OCI-LY3 (cell line): ENCODE measurements at regions not wholly inside any gene's neighbourhood (a gene's known extent, or its start where the extent isn't known, plus 50 kb on each side); places are given as distances from the start of the nearest gene placed in this dataset.

Source experiments
- H2AFZ ChIP-seq: fragments of 200-600, 300-600 bp; shearing (Covaris generic); 2 replicates; pipeline ENCODE4 v1.6.0; 2014; ENCODE audit warnings: antibody characterized with exemption, low read depth, low read length
- H3K27ac ChIP-seq: fragments of 200-600, 300-600 bp; sonication (generic); 2 replicates; pipeline ENCODE4 v1.5.1; 2014; ENCODE audit warnings: mild to moderate bottlenecking, low read length, moderate library complexity, mixed read lengths
- H3K27me3 ChIP-seq: fragments of 200-600, 300-600 bp; sonication (generic); 2 replicates; pipeline ENCODE4 v1.6.1; 2014; ENCODE audit warnings: low read depth, low read length, mixed read lengths
- H3K36me3 ChIP-seq: fragments of 200-600, 300-600 bp; sonication (generic); replicated peaks from 2 replicates; pipeline ENCODE3; 2014; ENCODE audit warnings: low read depth, low read length, mixed read lengths
- H3K4me1 ChIP-seq: fragments of 300-600, 200-600 bp; sonication (generic); 2 replicates; pipeline ENCODE4 v1.6.1; 2014; ENCODE audit warnings: low read length, mixed read lengths
- H3K4me2 ChIP-seq: fragments of 200-600, 300-600 bp; sonication (generic); 2 replicates; pipeline ENCODE4 v1.6.1; 2014; ENCODE audit warnings: low read length, mixed read lengths
- H3K4me3 ChIP-seq: fragments of 300-600, 200-600 bp; sonication (generic); 2 replicates; pipeline ENCODE4 v1.5.1; 2014; ENCODE audit warnings: antibody characterized with exemption, mild to moderate bottlenecking, low read length, moderate library complexity
- H3K79me2 ChIP-seq: fragments of 300-600, 200-600 bp; shearing (Covaris generic); 2 replicates; pipeline ENCODE4 v1.6.1; 2014; ENCODE audit warnings: mild to moderate bottlenecking, low read length, mixed read lengths
- H3K9ac ChIP-seq: fragments of 300-600, 200-600 bp; shearing (Covaris generic); 2 replicates; pipeline ENCODE4 v1.6.0; 2014; ENCODE audit warnings: mild to moderate bottlenecking, low read length, moderate library complexity
- H3K9me3 ChIP-seq: fragments of 200-600, 300-600 bp; shearing (Covaris generic); 2 replicates; pipeline ENCODE4 v1.6.1; 2014; ENCODE audit warnings: low read length, mixed read lengths; ENCODE audit not compliant: insufficient read depth
- H4K20me1 ChIP-seq: fragments of 200-600, 300-600 bp; sonication (generic); 2 replicates; pipeline ENCODE4 v1.6.1; 2016; ENCODE audit warnings: low read length, mixed read lengths; ENCODE audit not compliant: insufficient read depth
- EZH2phosphoT487 ChIP-seq: fragments of 200-600 bp; shearing (Covaris generic); IDR thresholded peaks from 2 replicates; pipeline ENCODE4 v1.6.1; 2018; ENCODE audit warnings: antibody characterized with exemption, mixed run types, low read depth
- TF ChIP-seq, protein P1 (sequence below): fragments of 200-600, 300-600 bp; sonication (generic); IDR thresholded peaks from 2 replicates; pipeline ENCODE4 v1.5.1; 2014; ENCODE audit warnings: antibody characterized with exemption, low read length, low read depth

DNA sequence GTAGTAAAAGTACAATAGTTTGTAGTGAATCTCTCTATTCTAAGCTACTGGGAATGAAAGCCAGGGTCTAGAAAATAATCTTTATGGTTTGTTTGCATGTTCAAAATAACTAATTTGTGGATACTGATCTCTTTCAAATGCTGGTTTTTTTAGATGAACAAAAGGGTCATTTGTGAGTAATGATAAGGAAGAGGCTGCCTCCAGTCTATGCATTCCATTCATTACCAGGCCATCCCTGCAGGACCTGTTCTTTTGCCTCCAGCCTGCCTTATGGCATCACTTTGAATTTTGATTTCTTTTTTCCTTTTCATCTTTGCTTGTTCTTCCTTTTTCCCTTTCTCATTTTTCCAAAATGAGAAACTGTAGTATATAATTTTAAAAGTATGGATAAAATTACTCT is 312.3 kb downstream of the CWC27 start:
- H3K36me3 ChIP-seq: no peaks in the 10 kb centered on the region
- TF ChIP-seq EZH2phosphoT487: no peak
- TF ChIP-seq, protein P1, sequence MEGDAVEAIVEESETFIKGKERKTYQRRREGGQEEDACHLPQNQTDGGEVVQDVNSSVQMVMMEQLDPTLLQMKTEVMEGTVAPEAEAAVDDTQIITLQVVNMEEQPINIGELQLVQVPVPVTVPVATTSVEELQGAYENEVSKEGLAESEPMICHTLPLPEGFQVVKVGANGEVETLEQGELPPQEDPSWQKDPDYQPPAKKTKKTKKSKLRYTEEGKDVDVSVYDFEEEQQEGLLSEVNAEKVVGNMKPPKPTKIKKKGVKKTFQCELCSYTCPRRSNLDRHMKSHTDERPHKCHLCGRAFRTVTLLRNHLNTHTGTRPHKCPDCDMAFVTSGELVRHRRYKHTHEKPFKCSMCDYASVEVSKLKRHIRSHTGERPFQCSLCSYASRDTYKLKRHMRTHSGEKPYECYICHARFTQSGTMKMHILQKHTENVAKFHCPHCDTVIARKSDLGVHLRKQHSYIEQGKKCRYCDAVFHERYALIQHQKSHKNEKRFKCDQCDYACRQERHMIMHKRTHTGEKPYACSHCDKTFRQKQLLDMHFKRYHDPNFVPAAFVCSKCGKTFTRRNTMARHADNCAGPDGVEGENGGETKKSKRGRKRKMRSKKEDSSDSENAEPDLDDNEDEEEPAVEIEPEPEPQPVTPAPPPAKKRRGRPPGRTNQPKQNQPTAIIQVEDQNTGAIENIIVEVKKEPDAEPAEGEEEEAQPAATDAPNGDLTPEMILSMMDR: no peak
- no peak overlapping the region for H3K9ac ChIP-seq

DNA sequence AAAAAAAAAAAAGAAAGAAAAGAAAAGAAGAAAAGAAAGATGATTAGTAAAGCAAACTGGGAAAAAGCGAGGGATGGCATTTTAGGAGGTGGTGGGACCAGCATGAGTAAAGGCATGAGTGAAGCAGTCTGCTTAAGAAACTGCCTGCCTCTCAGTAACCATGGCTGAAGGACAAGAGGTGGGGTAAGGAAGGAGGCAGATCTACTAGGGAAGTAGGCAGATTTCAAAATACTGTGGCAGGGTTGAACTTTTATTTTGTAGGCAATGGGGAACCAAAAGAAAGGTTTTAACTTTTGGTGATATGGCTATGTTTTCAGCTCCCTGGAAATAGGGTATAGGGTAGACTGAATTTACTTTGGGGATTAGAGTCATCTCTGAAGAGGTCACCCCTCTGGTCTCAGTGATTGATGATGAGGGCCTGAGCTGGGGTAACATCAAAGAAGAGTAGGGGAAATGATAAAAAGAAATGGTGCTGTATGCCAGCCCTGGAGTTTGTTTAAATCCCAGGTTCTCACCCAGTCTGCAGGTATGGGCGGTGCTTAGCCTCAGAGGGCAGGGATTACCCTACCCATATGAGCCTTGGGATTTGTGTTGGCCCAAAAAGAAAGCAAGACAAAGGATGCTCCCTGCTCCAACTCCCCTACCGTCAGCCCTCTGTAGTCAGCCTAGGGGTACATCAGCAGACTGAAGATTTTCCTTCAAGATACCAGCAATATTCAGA is 316.2 kb downstream of the CWC27 start:
- TF ChIP-seq EZH2phosphoT487: no peak

More for the DNA sequence above, 312.3 kb downstream of the CWC27 start:
- Histone ChIP-seq H3K9me3 (no peaks in the 10 kb centered on the region), H3K4me1 (peaks cover 5% of the 10 kb centered on the region; the same call in 1 of the 2 replicates), H3K79me2 (no peaks in the 10 kb centered on the region), H3K4me2 (no peak overlapping the region), H3K27me3 (no peaks in the 10 kb centered on the region), H3K4me3 (no peak overlapping the region), H2AFZ (no peak overlapping the region), H4K20me1 (no peaks in the 10 kb centered on the region), H3K27ac (no peak overlapping the region)

DNA sequence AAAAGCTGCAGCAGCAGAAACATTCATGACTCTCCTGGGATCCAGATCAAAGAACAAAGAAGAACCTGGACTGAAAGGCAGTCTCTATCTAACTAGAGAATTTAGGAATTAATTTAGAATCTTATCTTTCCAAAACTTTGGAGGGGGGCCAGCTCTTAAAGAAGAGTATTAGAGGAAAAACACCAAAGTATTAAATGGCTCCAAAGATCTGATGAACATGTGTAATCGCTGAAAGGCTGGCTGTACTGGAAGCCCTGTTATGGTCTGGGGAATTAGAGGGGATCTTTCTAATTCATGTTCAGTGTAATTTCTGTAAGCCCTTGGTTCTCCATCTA is 316.8 kb downstream of the CWC27 start:
- no peaks in the 10 kb centered on the region for H3K27me3 ChIP-seq
- H3K4me1 ChIP-seq: no peaks in the 10 kb centered on the region
- no peak overlapping the region for H2AFZ ChIP-seq
- H3K4me3 ChIP-seq: no peak overlapping the region
- no peaks in the 10 kb centered on the region for H3K79me2 ChIP-seq
- H3K9me3 ChIP-seq: no peaks in the 10 kb centered on the region
- no peak overlapping the region for H3K9ac ChIP-seq
- H4K20me1 ChIP-seq: no peaks in the 10 kb centered on the region
- no peaks in the 10 kb centered on the region for H3K36me3 ChIP-seq
- no peak overlapping the region for H3K4me2 ChIP-seq
- no peak for TF ChIP-seq EZH2phosphoT487
- TF ChIP-seq, protein P1: no peak
- H3K27ac ChIP-seq: no peak overlapping the region

More for the DNA sequence above, 316.2 kb downstream of the CWC27 start:
- Histone ChIP-seq H3K27me3 (no peaks in the 10 kb centered on the region), H3K9ac (no peak overlapping the region), H4K20me1 (no peaks in the 10 kb centered on the region), H3K36me3 (no peaks in the 10 kb centered on the region), H3K79me2 (no peaks in the 10 kb centered on the region), H3K4me2 (no peak overlapping the region), H3K27ac (no peak overlapping the region), H2AFZ (no peak overlapping the region), H3K4me3 (no peak overlapping the region), H3K9me3 (no peaks in the 10 kb centered on the region), H3K4me1 (no peaks in the 10 kb centered on the region)

- Histone ChIP-seq H3K27me3 (no peaks in the 10 kb centered on the region), H2AFZ (no peak overlapping the region), H3K4me1 (no peaks in the 10 kb centered on the region), H3K9ac (no peak overlapping the region), H4K20me1 (no peaks in the 10 kb centered on the region), H3K79me2 (no peaks in the 10 kb centered on the region), H3K4me3 (no peak overlapping the region), H3K36me3 (no peaks in the 10 kb centered on the region), H3K4me2 (no peak overlapping the region), H3K27ac (no peak overlapping the region), H3K9me3 (no peaks in the 10 kb centered on the region)
- TF ChIP-seq, protein P1: no peak
- TF ChIP-seq EZH2phosphoT487: no peak
Measured at GRCh38 chr5:65086234-65086890, 317.6 kb downstream of the CWC27 start.
